Suprapubic skin (tissue), 4 donors: ENCODE measurements at regions not wholly inside any gene's neighbourhood (a gene's known extent, or its start where the extent isn't known, plus 50 kb on each side); places are given as distances from the start of the nearest gene placed in this dataset.
"Not testable (repeated sequence)": the region's sequence is repeated elsewhere in the genome, so short reads cannot be mapped to it uniquely, and the experiment has no call there.

Experiments
- DNase-seq, 2 donors: peaks; one replicate each; pipeline ENCODE4 v3.0.0-alpha.2; 2019; ENCODE audit warnings: low spot score in 2 of 2
- H3K27ac ChIP-seq: fragments of 200-600 bp; sonication (generic); one replicate; pipeline ENCODE4 v1.5.1; 2019
- H3K27me3 ChIP-seq: fragments of 200-600 bp; sonication (generic); one replicate; pipeline ENCODE4 v1.5.1; 2019
- H3K36me3 ChIP-seq: fragments of 200-600 bp; sonication (generic); one replicate; pipeline ENCODE4 v1.5.1; 2019
- H3K4me1 ChIP-seq: fragments of 200-600 bp; sonication (generic); one replicate; pipeline ENCODE4 v1.5.1; 2019
- H3K4me3 ChIP-seq: fragments of 200-600 bp; sonication (generic); one replicate; pipeline ENCODE4 v1.5.1; 2019; ENCODE audit warnings: mild to moderate bottlenecking
- H3K9me3 ChIP-seq: fragments of 200-600 bp; sonication (generic); one replicate; pipeline ENCODE4 v1.5.1; 2019
- CTCF ChIP-seq, 2 donors: fragments of 200-600 bp in 1 of 2; fragments of 450-650 bp in 1 of 2; sonication (generic) in 1 of 2; IDR thresholded peaks; one replicate each; pipeline ENCODE4 v1.5.1; 2016 to 2019; ENCODE audit warnings: antibody characterized with exemption in 2 of 2, mild to moderate bottlenecking in 1 of 2, moderate library complexity in 1 of 2
- EP300 ChIP-seq: sonication (generic); formaldehyde crosslinking; IDR thresholded peaks from one replicate; pipeline ENCODE4 v1.6.1; 2017; ENCODE audit warnings: antibody characterized with exemption
- POLR2A ChIP-seq, 2 donors: fragments of 450-650 bp; IDR thresholded peaks; one replicate each; pipeline ENCODE4 v1.6.1; 2017; ENCODE audit warnings: antibody characterized with exemption in 2 of 2, mild to moderate bottlenecking in 2 of 2, moderate library complexity in 2 of 2
- POLR2AphosphoS5 ChIP-seq, 3 donors: sonication (generic); formaldehyde crosslinking; IDR thresholded peaks; one replicate each; pipeline ENCODE4 v1.6.1; 2017; ENCODE audit warnings: antibody characterized with exemption in 3 of 3
- WGBS: methylation state at CpG from one replicate; pipeline ENCODE4 v1.1.5; 2018; 5-methylcytosine and 5-hydroxymethylcytosine counted together

DNA sequence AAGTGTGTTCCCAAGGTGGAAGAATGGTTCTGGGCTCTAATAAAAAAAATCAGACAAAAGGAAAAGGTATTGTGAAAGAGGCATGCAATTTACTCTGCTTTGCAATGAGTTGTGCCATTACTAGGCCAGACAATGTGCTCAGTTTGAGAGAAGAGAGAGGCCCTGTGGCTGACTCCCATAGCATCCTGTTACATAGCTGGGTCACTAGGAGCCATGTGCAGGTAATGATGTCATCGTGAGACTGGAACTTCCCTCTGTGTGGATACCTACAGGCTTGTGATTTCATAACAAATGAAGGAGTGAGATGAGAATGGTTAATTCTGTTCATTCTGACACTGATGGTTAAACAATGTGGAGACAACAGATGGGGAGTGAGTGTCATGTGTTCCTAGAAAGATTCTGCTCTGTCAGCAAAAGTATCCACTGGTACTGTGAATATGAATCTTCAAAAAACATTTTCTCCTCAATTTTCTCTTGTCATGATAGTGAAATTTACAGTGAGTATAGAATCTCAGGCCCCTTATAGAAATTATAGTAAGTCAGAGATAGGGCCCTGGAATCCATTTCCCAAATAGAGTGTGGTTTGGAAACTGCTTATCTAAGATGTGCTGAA lies 648.7 kb upstream of the DPPA4 start:
- Histone ChIP-seq H3K27me3 (no peaks in the 10 kb centered on the region), H3K9me3 (no peaks in the 10 kb centered on the region), H3K36me3 (no peaks in the 10 kb centered on the region), H3K4me1 (no peaks in the 10 kb centered on the region), H3K4me3 (no peak overlapping the region), H3K27ac (no peak overlapping the region)
- TF ChIP-seq POLR2A (IDR thresholded peaks at IDR 0.05) (no peak), CTCF (IDR thresholded peaks at IDR 0.05) (no peak), EP300 (no peak), POLR2AphosphoS5 (IDR thresholded peaks at IDR 0.05) (no peak)
- 89% methylated on average over 1 of the region's 1 CpG for WGBS
- no peak for DNase-seq

GRCh38 chr3:109994853-109995252 lies 657.5 kb upstream of the DPPA4 start:
- Histone ChIP-seq H3K4me1 (no peaks in the 10 kb centered on the region), H3K27ac (no peak overlapping the region), H3K27me3 (no peaks in the 10 kb centered on the region), H3K4me3 (no peak overlapping the region), H3K36me3 (no peaks in the 10 kb centered on the region), H3K9me3 (no peaks in the 10 kb centered on the region)
- DNase-seq: no peak
- 84% methylated on average over 9 of the region's 9 CpGs for WGBS
- no peak for TF ChIP-seq CTCF (IDR thresholded peaks at IDR 0.05)
- no peak for TF ChIP-seq POLR2AphosphoS5 (IDR thresholded peaks at IDR 0.05)
- no peak for TF ChIP-seq EP300
- TF ChIP-seq POLR2A (IDR thresholded peaks at IDR 0.05): no peak

GRCh38 chr3:109995377-109995776 lies 658.0 kb upstream of the DPPA4 start:
- no peak for DNase-seq
- Histone ChIP-seq H3K9me3 (no peaks in the 10 kb centered on the region), H3K36me3 (no peaks in the 10 kb centered on the region), H3K4me1 (no peaks in the 10 kb centered on the region), H3K4me3 (no peak overlapping the region), H3K27ac (no peak overlapping the region), H3K27me3 (no peaks in the 10 kb centered on the region)
- TF ChIP-seq CTCF (IDR thresholded peaks at IDR 0.05): no peak
- no peak for TF ChIP-seq EP300
- TF ChIP-seq POLR2A (IDR thresholded peaks at IDR 0.05): no peak
- no peak for TF ChIP-seq POLR2AphosphoS5 (IDR thresholded peaks at IDR 0.05)

- 91% methylated on average over 4 of the region's 4 CpGs for WGBS
- not testable (repeated sequence) for H3K27ac ChIP-seq, H3K4me3 ChIP-seq, DNase-seq, H3K4me1 ChIP-seq, H3K27me3 ChIP-seq, H3K9me3 ChIP-seq, H3K36me3 ChIP-seq
Measured at GRCh38 chr3:110001905-110002304, 664.6 kb upstream of the DPPA4 start.

DNA sequence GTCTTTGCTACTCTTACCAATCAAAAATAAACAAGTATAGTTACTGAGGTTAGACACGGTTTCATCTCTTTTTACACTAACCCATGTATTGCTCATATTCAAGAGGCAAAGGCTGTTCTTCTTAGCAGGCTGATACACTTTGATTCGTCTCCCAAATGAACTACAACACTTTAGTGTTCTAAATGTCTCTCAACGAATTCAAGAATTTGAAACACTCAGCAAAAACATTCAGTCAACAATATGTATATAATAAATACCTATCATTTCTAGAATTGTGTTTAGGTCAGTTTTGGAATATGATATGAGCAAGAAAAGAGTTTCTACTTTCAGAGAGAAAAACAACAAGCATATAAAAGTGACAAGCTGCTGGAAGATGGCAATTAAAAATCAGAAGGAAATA lies 669.6 kb upstream of the DPPA4 start:
- TF ChIP-seq POLR2A (IDR thresholded peaks at IDR 0.05) (no peak), CTCF (IDR thresholded peaks at IDR 0.05) (no peak), EP300 (no peak), POLR2AphosphoS5 (IDR thresholded peaks at IDR 0.05) (no peak)
- 68% methylated on average over 3 of the region's 3 CpGs for WGBS

More for the DNA sequence above, 669.6 kb upstream of the DPPA4 start:
- Histone ChIP-seq H3K4me3 (no peak overlapping the region), H3K27ac (no peak overlapping the region), H3K27me3 (no peaks in the 10 kb centered on the region), H3K4me1 (no peaks in the 10 kb centered on the region), H3K9me3 (no peaks in the 10 kb centered on the region), H3K36me3 (no peaks in the 10 kb centered on the region)
- DNase-seq: no peak
